Stomach (tissue), 8 donors: ENCODE measurements at regions not wholly inside any gene's neighbourhood (a gene's known extent, or its start where the extent isn't known, plus 50 kb on each side); places are given as distances from the start of the nearest gene placed in this dataset.
A peak's percentile ranks its signal among the peaks of the same experiment; 100 is the strongest.

Experiments used
- DNase-seq, 2 donors: peaks; one replicate each; pipeline versions ENCODE4 v3.0.0 to v3.0.0-alpha.2; 2013 to 2019
- H3K27ac ChIP-seq, 5 donors: fragments of 200-600 bp in 4 of 5; sonication (generic) in 4 of 5; one replicate each; pipeline ENCODE4 v1.5.1; 2013 to 2019; ENCODE audit warnings: mild to moderate bottlenecking in 1 of 5, moderate library complexity in 1 of 5
- H3K27me3 ChIP-seq, 3 donors: fragments of 200-600 bp; sonication (generic); one replicate each; pipeline ENCODE4 v1.5.1; 2017 to 2019; ENCODE audit warnings: mixed run types in 1 of 3
- H3K36me3 ChIP-seq, 4 donors: fragments of 200-600 bp; sonication (generic); 1 replicate in 3 of 4; 2 replicates in 1 of 4; pipeline ENCODE4 v1.5.1; 2016 to 2019
- H3K4me1 ChIP-seq, 4 donors: fragments of 200-600 bp; sonication (generic); one replicate each; pipeline ENCODE4 v1.5.1; 2016 to 2019
- H3K4me3 ChIP-seq, 4 donors: fragments of 200-600 bp; sonication (generic) in 3 of 4; one replicate each; pipeline ENCODE4 v1.5.1; 2016 to 2019; ENCODE audit warnings: mild to moderate bottlenecking in 1 of 4
- H3K9me3 ChIP-seq, 4 donors: fragments of 200-600 bp; sonication (generic); one replicate each; pipeline ENCODE4 v1.5.1; 2016 to 2019
- EP300 ChIP-seq: sonication (generic); formaldehyde crosslinking; IDR thresholded peaks from one replicate; pipeline ENCODE4 v1.6.1; 2017; ENCODE audit warnings: antibody characterized with exemption
- POLR2A ChIP-seq, 4 donors: fragments of 450-650 bp; IDR thresholded peaks; one replicate each; pipeline ENCODE4 v1.6.1; 2016; ENCODE audit warnings: antibody characterized with exemption in 4 of 4, control low read depth in 2 of 4, mild to moderate bottlenecking in 1 of 4, moderate library complexity in 1 of 4
- POLR2AphosphoS5 ChIP-seq, 3 donors: sonication (generic); formaldehyde crosslinking; IDR thresholded peaks; one replicate each; pipeline ENCODE4 v1.6.1; 2016; ENCODE audit warnings: antibody characterized with exemption in 3 of 3
- WGBS, 5 donors: extraction: QIAGEN DNeasy Blood & Tissue Kit in 3 of 5; methylation state at CpG; one replicate each; pipeline versions ENCODE4 v1.1.5 to v1.1.7; 2013 to 2018; 5-methylcytosine and 5-hydroxymethylcytosine counted together
- intact Hi-C: fragments of 100-400 bp; cut with DNase I; formaldehyde crosslinking; loops from one replicate; pipeline ENCODE4 v1.15.1; 2023; ENCODE audit warnings: low total_unique reads
- TF ChIP-seq, protein P1 (sequence below), 7 experiments: fragments of 450-650 bp in 4 of 7; fragments of 200-600 bp in 3 of 7; sonication (generic) in 3 of 7; IDR thresholded peaks; one replicate each; pipeline ENCODE4 v1.5.1; 2016 to 2019; ENCODE audit warnings: antibody characterized with exemption in 7 of 7, control low read depth in 2 of 7, mild to moderate bottlenecking in 1 of 7
- donor health status: healthy with polysubstance abuse.
- donor health status: Bipolar disorder and iron deficiency.
- donor health status: healthy.

DNA sequence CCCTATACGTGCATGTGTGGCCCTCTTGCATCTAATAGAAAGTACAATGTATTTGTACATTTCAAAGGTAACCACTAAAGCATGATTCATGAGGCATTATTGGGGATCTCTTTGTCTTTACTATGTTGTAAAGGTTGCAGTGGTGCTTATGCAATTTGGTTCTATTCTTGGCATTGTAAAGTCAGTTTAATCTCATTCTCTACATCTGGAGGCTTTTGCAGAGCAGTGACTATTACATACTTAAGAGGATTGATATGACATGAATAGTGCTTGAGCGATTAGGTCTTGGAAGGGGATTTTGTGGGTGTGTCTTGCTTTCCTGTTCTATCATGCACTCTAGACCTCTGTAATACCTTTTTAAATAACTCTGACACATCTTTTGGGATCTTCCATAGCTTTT lies 610.0 kb downstream of the EFNB2 start:
- Histone ChIP-seq H3K27me3 (no peaks in the 10 kb centered on the region), H3K36me3 (no peaks in the 10 kb centered on the region), H3K27ac (no peak overlapping the region), H3K4me3 (no peak overlapping the region), H3K4me1 (no peaks in the 10 kb centered on the region), H3K9me3 (no peaks in the 10 kb centered on the region)
- WGBS, 5 donors = 46 to 89% (median 68%) methylated on average over 2 of the region's 2 CpGs
- intact Hi-C loops = no loop called here
- peak in 1 of 2 donors; percentile 23 for DNase-seq
- TF ChIP-seq POLR2A (IDR thresholded peaks at IDR 0.05) = no peak

DNA sequence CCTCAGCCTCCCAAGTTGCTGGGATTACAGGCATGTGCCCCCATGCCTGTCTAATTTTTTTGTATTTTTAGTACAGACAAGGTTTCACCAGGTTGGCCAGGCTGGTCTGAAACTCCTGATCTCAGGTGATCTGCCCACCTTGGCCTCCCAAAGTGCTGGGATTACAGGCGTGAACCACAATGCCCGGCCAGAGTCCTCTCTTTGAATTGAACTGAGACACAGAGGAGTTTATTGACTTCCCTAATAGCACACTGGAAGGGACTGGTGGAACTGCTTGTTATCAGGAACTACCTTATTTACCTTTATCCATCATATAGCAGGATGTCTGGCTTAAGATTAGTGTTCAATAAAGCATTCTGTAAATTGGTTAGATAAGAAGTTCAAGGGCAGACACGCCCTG lies 613.8 kb downstream of the EFNB2 start:
- H3K4me3 ChIP-seq = no peak overlapping the region
- no peak overlapping the region for H3K27ac ChIP-seq
- no peaks in the 10 kb centered on the region for H3K36me3 ChIP-seq
- no peaks in the 10 kb centered on the region for H3K27me3 ChIP-seq
- no peak for DNase-seq
- no peaks in the 10 kb centered on the region for H3K9me3 ChIP-seq
- intact Hi-C loops = no loop called here
- H3K4me1 ChIP-seq = peaks cover 0 to 4% (median 0%) of the 10 kb centered on the region in 4 donors
- WGBS, 5 donors = 14 to 41% (median 38%) methylated on average over 3 of the region's 3 CpGs
- TF ChIP-seq, protein P1, sequence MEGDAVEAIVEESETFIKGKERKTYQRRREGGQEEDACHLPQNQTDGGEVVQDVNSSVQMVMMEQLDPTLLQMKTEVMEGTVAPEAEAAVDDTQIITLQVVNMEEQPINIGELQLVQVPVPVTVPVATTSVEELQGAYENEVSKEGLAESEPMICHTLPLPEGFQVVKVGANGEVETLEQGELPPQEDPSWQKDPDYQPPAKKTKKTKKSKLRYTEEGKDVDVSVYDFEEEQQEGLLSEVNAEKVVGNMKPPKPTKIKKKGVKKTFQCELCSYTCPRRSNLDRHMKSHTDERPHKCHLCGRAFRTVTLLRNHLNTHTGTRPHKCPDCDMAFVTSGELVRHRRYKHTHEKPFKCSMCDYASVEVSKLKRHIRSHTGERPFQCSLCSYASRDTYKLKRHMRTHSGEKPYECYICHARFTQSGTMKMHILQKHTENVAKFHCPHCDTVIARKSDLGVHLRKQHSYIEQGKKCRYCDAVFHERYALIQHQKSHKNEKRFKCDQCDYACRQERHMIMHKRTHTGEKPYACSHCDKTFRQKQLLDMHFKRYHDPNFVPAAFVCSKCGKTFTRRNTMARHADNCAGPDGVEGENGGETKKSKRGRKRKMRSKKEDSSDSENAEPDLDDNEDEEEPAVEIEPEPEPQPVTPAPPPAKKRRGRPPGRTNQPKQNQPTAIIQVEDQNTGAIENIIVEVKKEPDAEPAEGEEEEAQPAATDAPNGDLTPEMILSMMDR (IDR thresholded peaks at IDR 0.05) = no peak
- TF ChIP-seq POLR2A (IDR thresholded peaks at IDR 0.05) = no peak
- no peak for TF ChIP-seq EP300
- no peak for TF ChIP-seq POLR2AphosphoS5 (IDR thresholded peaks at IDR 0.05)

DNA sequence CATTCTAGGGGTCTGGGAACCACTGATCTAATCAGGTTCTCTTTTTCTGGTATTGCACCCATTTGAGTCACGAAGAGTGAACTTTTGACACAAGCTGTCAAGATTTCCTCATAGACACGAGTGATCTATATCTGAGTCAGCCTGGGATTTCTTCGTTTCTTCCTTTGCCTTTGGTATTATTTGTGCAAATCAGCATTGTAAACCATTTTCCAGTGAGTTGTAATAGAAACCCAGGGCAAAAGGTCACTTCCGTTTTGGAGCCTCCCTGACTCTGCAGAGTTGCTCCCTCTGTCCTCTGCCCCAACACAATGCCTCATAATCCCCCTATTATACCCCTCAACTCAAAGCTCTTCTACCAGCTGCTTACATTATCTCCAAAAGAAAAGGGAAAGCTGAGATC lies 615.1 kb downstream of the EFNB2 start:
- H3K36me3 ChIP-seq = no peaks in the 10 kb centered on the region
- H3K4me1 ChIP-seq = peaks cover 0 to 4% (median 0%) of the 10 kb centered on the region in 4 donors
- H3K27ac ChIP-seq = no peak overlapping the region
- no peaks in the 10 kb centered on the region for H3K9me3 ChIP-seq
- H3K4me3 ChIP-seq = no peak overlapping the region
- no peaks in the 10 kb centered on the region for H3K27me3 ChIP-seq
- TF ChIP-seq POLR2AphosphoS5 (IDR thresholded peaks at IDR 0.05) (no peak), EP300 (no peak), POLR2A (IDR thresholded peaks at IDR 0.05) (no peak)
- TF ChIP-seq, protein P1 (IDR thresholded peaks at IDR 0.05) = no peak
- no peak for DNase-seq
- intact Hi-C loops = no loop called here
- WGBS, 5 donors = 65 to 83% (median 71%) methylated on average over 4 of the region's 4 CpGs

DNA sequence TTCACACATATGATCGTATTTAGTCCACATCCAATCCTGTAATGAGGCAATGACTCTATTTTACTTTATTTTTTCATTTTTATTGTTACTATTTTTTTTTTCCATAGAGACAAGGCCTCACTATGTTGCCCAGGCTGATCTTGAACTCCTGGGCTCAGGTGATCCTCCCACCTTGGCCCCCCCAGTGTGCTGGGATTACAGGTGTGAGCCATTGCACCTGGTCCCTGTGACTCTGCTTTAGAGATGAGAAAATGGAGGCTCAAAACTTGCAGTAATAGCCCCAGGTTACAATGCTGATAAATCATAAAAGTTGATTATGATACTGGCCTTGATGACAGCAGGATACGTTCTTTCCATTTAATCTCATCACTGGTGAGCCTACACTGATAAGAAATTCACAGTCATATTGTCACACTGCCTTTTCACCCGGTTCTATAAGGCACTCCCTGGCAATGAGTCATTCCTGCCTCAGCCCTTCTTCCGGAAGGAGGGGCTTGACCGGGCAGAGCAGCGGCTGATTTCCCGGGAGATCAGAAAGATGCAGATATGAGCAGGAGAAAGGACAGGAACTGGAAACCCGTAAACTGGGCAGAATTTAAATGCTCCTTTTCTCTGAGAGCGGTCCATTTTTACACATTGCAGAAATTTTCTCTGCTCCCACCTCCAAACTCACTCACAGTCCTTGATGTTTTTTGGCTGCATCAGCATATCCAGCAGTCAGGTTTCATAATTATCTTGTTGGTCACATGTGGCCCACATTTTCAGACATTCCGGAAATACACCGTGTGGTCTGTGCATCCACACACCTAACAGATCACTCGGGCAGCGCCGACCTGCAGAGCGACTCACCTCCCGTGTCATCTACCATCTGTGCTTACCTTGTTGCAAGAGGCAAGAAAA lies 616.4 kb downstream of the EFNB2 start:
- intact Hi-C loops = no loop called here
- no peak overlapping the region for H3K4me3 ChIP-seq
- H3K9me3 ChIP-seq = no peaks in the 10 kb centered on the region
- no peaks in the 10 kb centered on the region for H3K36me3 ChIP-seq
- 53 to 65% (median 59%) methylated on average over 16 of the region's 16 CpGs for WGBS, 5 donors
- no peaks in the 10 kb centered on the region for H3K27me3 ChIP-seq
- peaks cover 0 to 4% (median 0%) of the 10 kb centered on the region in 4 donors for H3K4me1 ChIP-seq
- H3K27ac ChIP-seq = peak overlapping the region in 2 of 5 donors; percentile 2 to 64
- DNase-seq = peak; percentile 54 to 89
- TF ChIP-seq EP300 = no peak
- TF ChIP-seq POLR2AphosphoS5 (IDR thresholded peaks at IDR 0.05) = peak in 2 of 3 donors; percentile 58 to 70

DNA sequence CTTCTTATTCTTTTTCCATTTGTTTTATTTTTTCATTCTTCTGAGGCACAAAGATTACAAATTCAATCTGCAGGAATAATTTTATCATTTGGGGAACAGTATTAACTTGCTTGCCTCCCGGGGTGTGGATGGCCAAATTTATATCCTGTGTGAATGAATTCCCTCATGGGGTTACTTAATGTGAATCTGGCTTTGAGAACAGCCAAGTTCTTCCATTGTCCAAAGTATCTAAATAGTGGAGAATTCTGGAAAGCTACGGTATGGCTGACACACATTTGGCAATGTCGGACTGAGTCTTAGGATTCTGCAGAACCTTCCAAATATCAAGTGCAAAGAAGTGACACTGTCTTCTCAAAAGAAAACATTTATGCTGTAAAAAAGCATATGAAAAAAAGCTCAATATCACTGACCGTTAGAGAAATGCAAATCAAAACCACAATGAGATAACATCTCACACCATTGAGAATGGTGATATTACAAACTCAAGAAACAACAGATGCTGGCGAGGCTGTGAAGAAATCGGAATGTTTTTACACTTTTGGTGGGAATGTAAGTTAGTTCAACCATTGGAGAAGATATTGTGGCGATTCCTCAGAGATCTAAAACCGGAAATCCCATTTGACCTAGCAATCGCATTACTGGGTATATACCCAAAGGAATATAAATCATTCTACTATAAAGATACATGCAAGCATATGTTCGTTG lies 620.2 kb downstream of the EFNB2 start:
- DNase-seq = peak in 1 of 2 donors; percentile 39
- Histone ChIP-seq H3K36me3 (no peaks in the 10 kb centered on the region), H3K4me1 (peaks cover 0 to 4% (median 0%) of the 10 kb centered on the region in 4 donors), H3K27me3 (no peaks in the 10 kb centered on the region), H3K4me3 (no peak overlapping the region), H3K27ac (no peak overlapping the region), H3K9me3 (no peaks in the 10 kb centered on the region)
- TF ChIP-seq POLR2A (IDR thresholded peaks at IDR 0.05) (no peak), POLR2AphosphoS5 (IDR thresholded peaks at IDR 0.05) (no peak), EP300 (no peak)
- TF ChIP-seq, protein P1 (IDR thresholded peaks at IDR 0.05) = no peak
- WGBS, 5 donors = 73 to 86% (median 73%) methylated on average over 10 of the region's 10 CpGs
- intact Hi-C loops = no loop called here
